Inferior parietal cortex (tissue), 1 donor: ENCODE measurements at regions not wholly inside any gene's neighbourhood (a gene's known extent, or its start where the extent isn't known, plus 50 kb on each side); places are given as distances from the start of the nearest gene placed in this dataset.

Source experiments
- DNase-seq: peaks from one replicate; pipeline ENCODE4 v3.0.0-alpha.2; 2016; ENCODE audit errors: extremely low spot score

DNA sequence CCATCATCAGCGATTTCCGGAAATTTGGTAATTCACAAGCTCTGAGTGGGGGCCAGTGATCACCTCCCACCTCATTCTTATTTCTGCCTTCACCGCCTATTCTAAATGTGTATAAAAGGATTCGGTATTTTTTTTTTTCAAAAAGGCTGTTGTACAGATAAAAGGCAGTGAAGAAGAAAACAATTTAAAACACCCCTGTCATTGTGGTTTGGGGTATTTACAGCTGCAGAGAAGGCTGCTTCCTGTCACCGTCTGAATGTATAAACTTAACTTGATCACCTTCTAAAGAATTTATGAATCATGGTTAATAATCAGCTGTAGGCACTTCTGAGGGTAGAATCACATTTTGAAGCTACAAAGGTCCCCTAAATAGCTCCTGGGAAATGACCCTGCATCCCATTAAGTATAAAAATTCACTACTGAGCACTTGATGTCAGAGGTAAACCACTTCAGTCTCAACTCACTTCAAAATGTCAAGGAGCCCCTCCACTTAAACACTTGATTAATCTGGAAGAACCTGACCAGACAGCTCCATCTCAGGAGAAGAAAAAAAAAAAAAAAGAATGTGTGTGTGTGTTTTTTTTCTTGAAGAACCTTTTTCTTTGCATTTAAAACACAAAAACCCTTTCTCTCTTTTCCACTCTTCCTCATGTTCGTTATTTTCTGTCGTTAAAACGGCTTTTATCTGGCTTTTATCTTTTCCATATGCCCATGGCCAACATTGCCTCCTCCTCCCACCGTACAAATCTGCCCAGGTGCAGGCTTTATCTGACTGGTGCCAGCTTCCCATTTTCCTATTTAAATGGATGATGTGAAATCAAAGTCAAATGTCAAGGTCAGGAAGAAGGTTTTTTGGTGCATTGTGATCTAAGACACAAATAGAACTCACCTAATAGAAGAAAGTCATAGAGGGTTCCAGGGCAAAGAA, 291.2 kb downstream of the IRX1 start:
- DNase-seq, result no peak

DNA sequence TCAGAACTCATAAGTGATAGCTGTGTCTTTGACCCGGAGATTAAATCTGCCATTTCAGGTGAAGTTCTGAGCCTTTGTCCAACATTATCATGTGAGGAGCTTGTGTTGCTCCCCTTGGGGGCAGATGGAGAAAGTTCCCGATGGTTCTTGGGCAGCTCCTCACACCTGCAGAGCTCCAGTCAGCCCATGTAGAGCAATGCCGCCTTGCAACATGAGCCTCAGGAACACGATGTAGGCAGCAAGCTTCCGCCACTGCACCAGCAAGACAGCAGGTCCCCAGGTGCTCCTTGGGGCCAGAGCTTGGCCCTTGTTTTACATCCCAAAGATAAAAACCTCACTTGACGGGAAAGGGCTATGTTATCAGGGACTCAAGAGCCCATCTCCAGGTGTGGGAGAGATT, 292.7 kb downstream of the IRX1 start:
- no peak for DNase-seq

DNA sequence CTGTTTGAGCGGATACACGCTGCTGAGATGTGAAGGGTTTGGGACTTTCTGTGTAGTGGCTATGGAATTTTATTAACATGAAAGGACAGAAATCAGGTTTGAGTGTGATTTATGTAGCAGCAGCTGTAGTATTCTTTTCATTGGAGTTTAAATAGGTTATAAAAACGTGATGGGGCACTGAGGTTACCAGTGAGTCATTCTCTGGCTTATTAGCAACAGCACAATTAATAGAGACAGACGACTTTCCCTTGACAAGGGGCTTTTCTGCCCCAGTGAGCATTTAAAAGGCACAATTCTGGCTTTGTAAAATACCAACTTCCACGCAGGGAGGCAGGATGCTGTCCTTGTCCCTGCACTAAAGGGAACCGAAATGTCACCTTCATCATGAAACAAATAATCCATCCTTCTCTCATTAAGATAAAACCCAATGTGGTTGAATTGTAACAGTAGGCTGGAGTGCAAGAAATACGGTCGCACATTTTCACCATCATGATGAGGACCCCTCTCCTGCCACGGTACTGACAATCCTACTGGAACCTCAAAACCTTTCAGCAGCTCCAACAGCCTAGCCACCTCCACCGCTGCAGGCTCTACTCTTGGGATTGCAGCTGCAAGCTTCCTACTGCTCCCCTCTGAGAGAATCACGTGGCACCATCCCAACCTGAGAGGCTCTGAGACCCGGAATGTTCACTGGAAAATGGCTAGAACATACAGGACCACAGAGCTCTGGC, 293.9 kb downstream of the IRX1 start:
- DNase-seq, result no peak

DNA sequence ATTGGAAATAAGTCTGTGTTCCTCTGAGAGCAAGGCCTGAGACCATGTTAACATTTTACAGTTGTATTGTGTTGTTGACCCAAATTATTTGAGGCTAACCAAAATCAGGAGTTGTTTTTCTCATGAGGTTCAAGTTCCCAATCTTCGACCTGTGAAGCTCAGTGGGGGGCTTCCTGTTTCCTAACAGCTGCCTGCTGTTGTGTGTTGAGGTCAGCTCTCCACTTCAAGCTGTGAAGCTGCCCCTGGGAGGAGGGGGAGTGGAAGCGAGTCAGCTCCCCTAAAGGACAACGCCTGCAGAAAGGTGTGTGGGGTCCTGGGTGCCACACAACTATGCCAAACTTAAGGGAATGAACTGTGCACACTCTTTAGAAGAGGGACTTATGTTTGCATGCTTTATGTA, 295.5 kb downstream of the IRX1 start:
- DNase-seq, result no peak

DNA sequence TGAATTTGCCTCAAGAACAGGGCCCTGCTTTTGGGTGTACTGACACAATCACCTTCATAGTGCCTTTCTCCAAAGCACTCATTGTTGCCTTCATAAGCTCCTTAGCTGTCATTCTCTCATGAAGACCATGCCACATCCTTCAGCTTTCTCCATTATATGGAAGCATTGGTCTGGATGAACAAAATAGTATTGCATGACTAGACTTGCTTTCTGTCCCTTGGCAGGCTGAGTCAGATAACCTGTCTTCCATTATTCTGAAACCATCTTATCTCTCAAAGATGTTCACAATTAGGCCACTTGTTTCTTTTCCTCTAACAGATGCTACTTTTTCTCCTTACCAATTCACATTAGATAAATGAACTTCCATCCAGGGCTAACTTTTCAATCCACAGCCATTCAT, 297.9 kb downstream of the IRX1 start:
- DNase-seq, result no peak

DNA sequence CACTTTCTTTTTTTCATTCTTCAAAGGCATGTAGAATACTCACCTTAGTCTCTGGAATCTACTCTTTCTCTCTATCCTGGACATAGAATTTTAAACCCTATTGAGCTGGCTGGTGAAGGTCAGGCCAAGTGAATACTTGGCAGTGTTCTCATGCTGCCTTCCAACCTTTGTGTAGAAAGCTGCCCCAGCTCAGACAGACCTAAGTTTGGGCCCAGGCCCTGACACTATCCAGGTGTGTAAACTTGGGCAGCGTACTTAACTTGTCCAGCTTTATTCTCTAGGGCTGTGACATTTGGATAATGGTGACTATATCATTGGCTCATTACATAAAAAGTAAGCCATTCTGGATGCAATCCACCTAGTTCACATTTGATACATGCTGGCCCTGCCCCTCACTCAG, 298.3 kb downstream of the IRX1 start:
- DNase-seq, result no peak

DNA sequence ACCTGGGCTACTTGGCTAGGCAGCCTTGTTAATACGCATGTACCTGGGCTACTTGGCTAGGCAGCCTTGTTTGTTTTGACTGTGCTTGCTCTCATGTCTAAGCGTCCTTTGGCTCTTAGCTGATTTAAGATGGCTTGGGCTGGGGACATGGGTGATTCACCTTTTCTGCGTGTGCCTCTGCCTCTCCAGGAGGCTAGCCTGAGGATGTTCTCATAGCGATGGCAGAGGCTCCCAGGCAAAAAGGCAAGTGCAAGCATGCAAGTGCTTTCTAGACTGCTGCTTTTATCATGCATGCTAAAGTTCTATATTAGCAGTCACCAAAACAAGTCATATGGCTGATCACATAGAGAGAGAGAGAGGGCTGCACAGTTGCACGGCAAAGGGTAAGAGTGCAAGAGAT, 300.5 kb downstream of the IRX1 start:
- no peak for DNase-seq

DNA sequence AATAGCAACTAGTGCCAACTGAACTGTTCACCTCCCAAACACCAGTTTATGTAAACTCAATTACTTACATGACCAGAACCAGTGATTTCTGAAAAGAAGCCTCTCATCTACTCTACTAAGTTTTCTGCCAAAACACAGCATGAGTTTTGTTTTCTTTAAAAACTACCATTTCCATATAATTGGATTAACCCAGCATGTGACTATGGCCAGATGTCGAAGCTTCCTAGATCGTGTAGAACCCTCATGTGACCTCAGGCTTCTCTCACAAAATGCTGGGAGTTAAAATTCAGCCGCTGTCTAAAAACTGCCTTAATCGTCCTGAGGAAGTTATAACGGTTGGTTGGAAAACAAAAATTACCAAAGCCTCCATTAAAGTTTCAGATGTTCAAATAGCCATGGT, 303.5 kb downstream of the IRX1 start:
- DNase-seq, result no peak

DNA sequence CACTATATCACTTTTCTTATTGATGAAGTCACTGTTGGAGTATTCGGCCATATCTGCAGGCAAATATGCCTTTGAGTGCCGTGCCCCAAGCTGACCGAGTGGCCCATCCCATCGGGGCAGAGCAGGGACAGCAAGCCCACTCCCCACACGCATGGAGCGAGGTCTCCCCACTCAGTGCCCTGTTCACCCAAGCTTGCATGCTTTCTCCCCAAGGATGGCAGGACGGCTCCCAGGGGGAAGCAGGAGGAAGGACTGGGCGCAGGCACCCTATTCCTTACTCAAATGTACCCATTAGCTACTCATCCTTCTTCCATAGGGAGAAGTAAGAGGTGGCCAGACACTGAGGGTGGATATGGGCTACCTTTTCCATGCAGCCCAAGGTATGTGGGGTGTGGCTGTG, 309.0 kb downstream of the IRX1 start:
- DNase-seq, result no peak

DNA sequence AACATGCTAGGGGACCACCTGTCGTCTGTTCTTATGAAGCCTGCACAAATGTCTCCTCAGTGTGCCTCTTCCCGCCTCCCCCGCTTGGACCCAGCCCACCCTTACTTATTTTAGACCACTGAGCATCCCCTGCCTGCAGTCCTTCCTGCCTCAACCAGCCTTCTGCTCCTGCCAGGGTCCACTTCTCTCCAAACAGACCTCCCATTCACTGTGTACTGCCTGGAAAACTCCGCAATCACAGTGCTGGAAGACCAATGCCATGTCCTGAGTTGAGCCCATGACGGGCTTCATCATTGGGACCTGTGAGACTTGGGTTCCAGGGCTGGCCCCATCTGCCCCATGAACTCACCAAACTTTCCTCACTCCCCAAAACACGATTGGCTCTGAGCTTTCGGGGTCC, 309.4 kb downstream of the IRX1 start:
- DNase-seq, result no peak

DNA sequence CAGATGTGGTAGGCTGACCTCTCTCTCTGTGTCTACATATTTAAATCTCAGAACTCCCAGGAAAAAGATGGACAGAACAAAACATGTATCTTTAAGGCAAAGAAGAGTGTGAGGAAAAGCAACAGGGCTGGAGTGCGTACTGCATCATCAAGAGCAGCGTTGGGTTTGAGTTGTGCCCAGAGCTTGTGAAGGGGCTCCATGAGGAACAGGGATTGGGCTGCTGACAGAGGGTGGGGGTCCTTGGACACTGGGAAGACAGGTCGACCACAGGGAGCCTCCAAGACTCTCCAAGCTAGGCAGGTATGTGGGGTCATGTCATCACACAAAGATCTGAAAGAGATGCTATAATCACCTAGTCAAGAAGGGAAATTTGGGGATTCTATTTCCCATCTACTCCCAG, 309.9 kb downstream of the IRX1 start:
- no peak for DNase-seq

DNA sequence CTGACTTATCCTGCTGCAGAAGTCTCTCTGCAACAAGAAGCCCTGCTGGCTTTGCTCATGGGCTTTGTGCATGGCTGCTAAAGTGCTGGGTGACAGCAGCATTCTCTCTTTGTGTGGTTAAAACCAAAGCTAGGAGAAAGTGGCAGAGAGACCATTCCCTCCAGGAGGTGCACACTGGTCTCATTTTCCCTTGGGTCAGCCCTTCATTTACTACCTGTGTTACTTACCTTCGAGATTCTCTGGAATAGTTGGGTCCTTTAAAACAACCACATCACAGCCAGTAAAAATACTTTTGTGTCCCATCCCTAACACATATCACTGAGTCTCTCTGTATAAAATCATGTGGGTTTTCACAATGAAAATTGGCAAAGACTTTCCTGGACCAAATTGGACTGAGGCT, 315.5 kb downstream of the IRX1 start:
- no peak for DNase-seq

DNA sequence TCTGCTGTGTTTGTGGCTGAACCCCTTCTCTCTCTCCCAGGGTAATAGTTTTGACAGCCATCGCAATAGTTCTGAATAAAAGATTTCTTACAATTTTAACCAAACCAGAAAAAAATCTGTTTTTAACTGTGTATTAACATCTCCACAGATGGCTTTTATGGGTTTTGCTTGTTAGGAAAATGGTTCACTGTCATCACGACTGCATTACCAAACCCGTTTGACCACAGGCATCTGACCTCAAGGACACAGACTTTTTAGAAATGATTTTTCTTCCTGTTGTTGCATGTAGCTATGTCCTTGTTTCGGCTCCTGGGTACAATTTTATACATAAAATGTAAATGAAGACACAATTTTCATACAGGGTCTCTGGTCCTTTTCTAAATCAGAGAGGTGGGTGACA, 316.1 kb downstream of the IRX1 start:
- no peak for DNase-seq

DNA sequence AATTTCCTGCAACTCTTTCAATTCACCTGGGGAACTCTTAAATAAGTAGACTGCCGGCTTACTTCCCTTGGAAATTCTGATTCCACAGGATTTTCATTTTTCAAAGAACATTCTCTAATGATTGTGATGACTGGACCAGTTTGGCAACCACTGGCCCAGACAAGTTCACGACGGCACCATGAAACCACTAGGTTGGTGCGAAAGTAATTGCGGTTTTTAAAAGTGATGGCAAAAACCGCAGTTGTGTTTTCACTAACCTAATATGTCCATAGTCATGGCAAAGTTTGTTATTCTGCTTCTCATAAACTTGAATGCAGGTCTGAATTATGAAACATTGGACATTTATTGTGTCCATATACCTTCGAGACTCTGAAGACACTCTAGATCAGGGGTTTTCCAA, 317.2 kb downstream of the IRX1 start:
- DNase-seq, result no peak

DNA sequence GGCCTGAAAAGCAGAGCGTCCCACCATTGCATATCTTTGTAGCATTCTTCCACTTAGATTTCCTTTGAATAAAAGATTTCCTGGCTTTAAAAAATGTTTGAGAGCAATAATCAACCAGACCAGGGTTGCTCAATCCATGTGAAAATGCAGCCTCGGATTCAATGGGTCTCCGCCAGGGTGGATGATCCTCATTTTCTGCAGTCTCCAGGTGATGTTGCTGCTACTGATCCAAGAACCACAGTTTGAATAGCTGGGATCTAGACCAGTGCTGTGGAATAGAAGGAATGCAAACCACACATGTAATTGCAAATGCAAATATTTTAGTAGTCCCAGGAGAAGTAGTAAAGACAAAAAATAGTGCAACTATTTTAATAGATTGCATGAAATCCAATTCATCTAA, 317.6 kb downstream of the IRX1 start:
- no peak for DNase-seq

DNA sequence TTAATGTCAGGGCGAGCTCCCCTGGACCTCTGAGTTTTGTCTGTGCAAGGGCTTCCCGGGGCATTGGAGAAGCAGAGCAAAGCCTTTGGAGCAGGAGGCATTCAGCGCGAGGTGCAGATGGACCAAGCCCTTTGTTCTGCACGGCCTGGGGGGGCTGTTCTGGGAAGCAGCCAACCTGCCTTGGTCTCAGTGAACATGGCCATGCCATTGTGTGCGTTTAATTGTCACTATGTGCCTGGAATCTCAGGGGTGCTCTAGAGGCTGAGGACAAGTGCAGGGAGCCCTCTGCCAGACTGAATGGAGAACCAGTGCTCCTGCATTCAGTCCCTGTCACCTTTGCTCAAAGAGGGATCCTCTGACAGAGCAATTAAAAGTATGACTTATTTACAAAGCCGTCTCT, 329.4 kb downstream of the IRX1 start:
- DNase-seq, result no peak

DNA sequence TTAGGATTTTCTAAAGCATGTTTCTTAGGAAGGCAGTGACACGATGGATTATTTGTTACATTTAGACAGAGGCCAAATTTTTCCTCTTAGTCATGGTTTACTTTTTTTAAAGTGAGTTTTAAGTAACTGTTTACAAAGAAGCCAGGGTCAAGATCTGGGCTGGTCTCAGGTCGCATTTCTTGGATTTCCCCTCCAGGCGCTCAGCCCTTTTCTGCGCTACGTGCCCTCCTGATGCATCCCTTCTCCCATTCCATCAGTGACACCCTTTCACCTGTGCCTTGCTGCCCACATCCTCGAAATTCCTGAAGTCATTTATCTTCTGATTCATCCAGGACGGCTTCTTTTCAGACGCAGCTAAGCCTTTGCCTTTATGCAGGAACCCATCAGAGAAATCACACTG, 330.3 kb downstream of the IRX1 start:
- no peak for DNase-seq

DNA sequence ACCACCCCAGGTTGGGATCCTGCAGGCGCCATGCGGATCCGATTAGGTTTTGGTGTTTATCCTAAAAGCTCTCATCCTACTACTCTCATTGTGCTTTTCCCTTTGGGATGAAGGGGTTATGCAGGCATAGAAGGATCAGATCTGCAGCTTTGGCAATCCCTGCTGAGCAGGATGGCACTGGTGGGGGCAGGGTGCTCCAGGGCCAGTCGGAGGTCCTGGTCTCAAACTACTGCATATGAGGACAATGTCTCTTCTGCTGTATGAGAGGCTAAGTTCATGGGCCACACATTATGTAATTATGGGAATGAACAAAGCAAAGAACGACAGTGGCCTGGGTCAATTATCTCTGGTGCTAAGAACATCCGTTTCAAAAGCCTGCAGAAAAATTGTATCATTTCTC, 334.2 kb downstream of the IRX1 start:
- no peak for DNase-seq

DNA sequence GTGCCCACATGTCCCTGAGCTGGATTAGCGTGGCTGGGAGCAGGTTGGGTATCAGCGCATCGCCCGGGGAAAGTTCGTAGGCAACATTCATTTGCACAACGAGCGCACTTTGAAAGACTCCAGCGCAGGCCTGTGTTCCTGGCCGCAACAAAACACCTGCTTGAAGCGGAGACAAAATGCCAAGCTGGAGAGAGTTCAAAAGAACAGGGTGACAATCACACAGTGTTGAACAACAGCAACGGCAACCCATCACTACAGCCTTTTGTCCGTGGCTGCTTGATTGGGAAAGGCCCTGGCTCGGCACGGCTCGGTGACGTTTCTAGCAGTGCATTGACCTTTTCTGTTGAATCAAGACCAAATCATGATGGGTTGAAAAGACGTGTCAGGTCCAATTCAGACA, 336.3 kb downstream of the IRX1 start:
- DNase-seq, result no peak

DNA sequence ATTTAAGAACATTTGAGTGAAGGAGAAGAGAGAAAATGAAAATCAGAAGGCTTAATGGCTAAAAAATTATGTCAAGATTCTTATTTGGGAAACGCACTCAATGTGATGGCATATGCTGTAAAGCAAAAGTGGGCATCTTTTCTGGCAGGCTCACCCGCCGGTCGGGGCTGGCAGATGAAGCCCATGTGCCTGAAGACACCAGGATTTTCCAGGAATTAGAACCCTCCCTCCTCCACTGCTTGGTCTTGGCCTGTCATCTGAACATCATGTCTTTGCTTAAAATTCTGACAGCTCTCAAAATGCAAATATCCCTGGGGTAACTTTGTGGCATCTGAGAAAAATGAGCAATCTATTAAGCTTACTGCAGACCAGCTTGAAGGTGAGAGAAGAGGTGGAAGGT, 337.9 kb downstream of the IRX1 start:
- no peak for DNase-seq

DNA sequence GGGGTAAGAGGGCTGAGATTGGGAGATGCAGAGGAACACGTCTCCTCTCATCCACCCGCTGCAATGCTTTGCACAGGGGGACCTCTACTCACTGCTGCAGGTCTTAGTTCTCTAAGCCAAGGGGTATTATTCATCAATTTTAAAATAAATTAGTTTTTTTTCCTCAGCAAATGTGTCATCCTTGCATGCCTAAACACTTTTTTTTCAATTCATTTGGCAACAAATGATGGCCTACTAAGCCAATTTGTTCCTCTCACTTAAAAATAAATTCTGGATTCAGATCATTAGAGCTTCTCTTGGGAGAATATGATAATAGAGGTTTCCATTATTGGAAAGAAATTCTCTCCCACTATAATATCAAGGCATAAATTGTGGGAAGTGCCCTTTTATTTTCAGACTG, 338.3 kb downstream of the IRX1 start:
- DNase-seq, result no peak

DNA sequence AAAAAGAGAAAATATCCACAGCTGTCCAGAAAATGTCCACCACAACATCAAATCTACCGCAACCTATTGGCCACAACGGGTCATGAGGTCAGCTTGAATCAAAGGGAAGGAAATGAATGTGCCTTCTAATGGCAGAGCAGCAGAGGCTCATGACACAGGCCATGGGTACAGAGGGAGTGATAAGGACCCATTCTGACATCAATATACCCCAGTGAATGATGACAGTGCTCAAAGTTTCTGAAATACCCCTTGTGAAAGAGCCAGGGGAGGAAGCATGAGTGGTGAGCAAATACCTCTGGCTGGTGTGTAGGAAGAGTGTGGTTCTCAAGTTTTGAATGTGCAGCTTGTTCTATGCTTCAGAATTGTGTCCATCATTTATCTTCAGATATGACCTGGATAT, 348.2 kb downstream of the IRX1 start:
- DNase-seq, result no peak

DNA sequence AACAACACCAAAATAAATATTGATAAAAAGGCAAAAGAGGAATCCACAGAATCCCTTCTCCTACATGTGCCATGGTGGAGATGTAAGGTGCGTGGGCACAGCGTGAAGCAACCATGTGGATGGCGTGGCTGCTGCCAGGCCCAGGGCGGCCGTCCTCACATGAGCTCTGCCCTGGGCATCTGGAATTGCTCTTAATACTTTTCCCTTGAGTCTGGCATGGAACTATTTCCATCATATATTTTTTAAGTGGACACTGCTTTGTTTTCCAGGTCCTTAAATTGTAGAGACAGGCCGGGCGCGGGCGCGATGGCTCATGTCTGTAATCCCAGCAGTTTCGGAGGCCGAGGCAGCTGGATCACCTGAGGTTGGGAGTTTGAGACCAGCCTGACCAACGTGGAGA, 349.3 kb downstream of the IRX1 start:
- DNase-seq, result no peak
